ENCODE measurements at regions not wholly inside any gene's neighbourhood (a gene's known extent, or its start where the extent isn't known, plus 50 kb on each side); places are given as distances from the start of the nearest gene placed in this dataset.

- TF ChIP-seq REST (IDR thresholded peaks at IDR 0.05; ENCODE audit: insufficient replicate concordance, low read depth) (no peak), GABPA (IDR thresholded peaks at IDR 0.05; ENCODE audit: low read depth) (no peak), SPI1 (IDR thresholded peaks at IDR 0.05; ENCODE audit: borderline replicate concordance, low read depth) (no peak), POLR2AphosphoS5 (IDR thresholded peaks at IDR 0.05; ENCODE audit: low read depth) (no peak), CTCF (IDR thresholded peaks at IDR 0.05; ENCODE audit: insufficient read depth, low read length) (no peak)
- no peak overlapping the region for H3K27ac ChIP-seq (replicated peaks)
- no peak for DNase-seq (ENCODE audit: low read depth in 1 of 2, low spot score in 1 of 2)
- no peak overlapping the region for H3K4me3 ChIP-seq (replicated peaks; ENCODE audit: insufficient read depth, low read length)
- no peaks in the 10 kb centered on the region for H3K27me3 ChIP-seq (ENCODE audit: insufficient read depth, poor library complexity, severe bottlenecking)
These were observed 204.6 kb upstream of the FLRT2 start for GRCh38 chr14:85325134-85326017.

DNA sequence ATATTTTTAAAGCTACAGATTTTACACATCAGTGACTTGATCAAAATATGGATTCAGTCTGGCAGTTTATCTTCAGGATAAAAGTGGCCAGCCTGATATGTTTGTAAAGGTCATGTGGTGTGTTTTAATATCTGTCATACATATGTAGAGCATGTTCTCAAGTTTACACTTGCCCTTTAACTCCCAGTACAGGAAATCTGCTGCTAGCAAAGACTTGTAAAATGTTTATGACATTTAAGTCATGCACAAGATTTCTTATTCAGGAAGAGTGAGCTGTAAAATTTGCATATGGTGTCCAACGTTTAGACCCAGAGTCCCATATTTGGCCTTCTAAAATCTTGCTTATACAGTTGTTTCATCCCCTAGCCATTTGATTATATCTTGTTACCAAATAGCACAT lies 197.5 kb upstream of the FLRT2 start:
- DNase-seq (ENCODE audit: low read depth in 1 of 2, low spot score in 1 of 2): no peak
- TF ChIP-seq CTCF (IDR thresholded peaks at IDR 0.05; ENCODE audit: insufficient read depth, low read length) (no peak), REST (IDR thresholded peaks at IDR 0.05; ENCODE audit: insufficient replicate concordance, low read depth) (no peak), POLR2AphosphoS5 (IDR thresholded peaks at IDR 0.05; ENCODE audit: low read depth) (no peak), GABPA (IDR thresholded peaks at IDR 0.05; ENCODE audit: low read depth) (no peak), SPI1 (IDR thresholded peaks at IDR 0.05; ENCODE audit: borderline replicate concordance, low read depth) (no peak)
- H3K27ac ChIP-seq (replicated peaks): no peak overlapping the region
- H3K27me3 ChIP-seq (ENCODE audit: insufficient read depth, poor library complexity, severe bottlenecking): no peaks in the 10 kb centered on the region
- H3K4me3 ChIP-seq (replicated peaks; ENCODE audit: insufficient read depth, low read length): no peak overlapping the region

GRCh38 chr14:85333313-85333712 lies 196.6 kb upstream of the FLRT2 start:
- H3K27me3 ChIP-seq (ENCODE audit: insufficient read depth, poor library complexity, severe bottlenecking): no peaks in the 10 kb centered on the region
- H3K4me3 ChIP-seq (replicated peaks; ENCODE audit: insufficient read depth, low read length): no peak overlapping the region
- no peak overlapping the region for H3K27ac ChIP-seq (replicated peaks)
- TF ChIP-seq GABPA (IDR thresholded peaks at IDR 0.05; ENCODE audit: low read depth): no peak
- TF ChIP-seq POLR2AphosphoS5 (IDR thresholded peaks at IDR 0.05; ENCODE audit: low read depth): no peak
- no peak for TF ChIP-seq CTCF (IDR thresholded peaks at IDR 0.05; ENCODE audit: insufficient read depth, low read length)
- TF ChIP-seq SPI1 (IDR thresholded peaks at IDR 0.05; ENCODE audit: borderline replicate concordance, low read depth): no peak
- no peak for TF ChIP-seq REST (IDR thresholded peaks at IDR 0.05; ENCODE audit: insufficient replicate concordance, low read depth)
- no peak for DNase-seq (ENCODE audit: low read depth in 1 of 2, low spot score in 1 of 2)
